Cardiac muscle cell (in vitro differentiated cells and primary cell): ENCODE measurements at regions not wholly inside any gene's neighbourhood (a gene's known extent, or its start where the extent isn't known, plus 50 kb on each side); places are given as distances from the start of the nearest gene placed in this dataset.

Experiments used
- DNase-seq, 2 donors: peaks; one replicate each; pipeline versions ENCODE4 v3.0.0 to v3.0.0-alpha.2; 2010 to 2017; ENCODE audit warnings: low read depth in 1 of 2, low spot score in 1 of 2
- H3K27ac ChIP-seq: fragments of 200-600 bp; sonication (generic); 2 replicates; pipeline ENCODE4 v1.5.1; 2016
- H3K27me3 ChIP-seq: fragments of 200-600 bp; sonication (generic); 2 replicates; pipeline ENCODE4 v1.6.0; 2016; ENCODE audit warnings: control low read depth
- H3K36me3 ChIP-seq: fragments of 200-600 bp; sonication (generic); 2 replicates; pipeline ENCODE4 v1.5.1; 2016; ENCODE audit warnings: control low read depth
- H3K4me1 ChIP-seq: fragments of 200-600 bp; sonication (generic); 2 replicates; pipeline ENCODE4 v1.8.1; 2017; ENCODE audit warnings: low read depth, mild to moderate bottlenecking, mixed run types
- H3K4me3 ChIP-seq: fragments of 200-600 bp; sonication (generic); 2 replicates; pipeline ENCODE4 v1.5.1; 2016; ENCODE audit warnings: mild to moderate bottlenecking
- H3K9me3 ChIP-seq: fragments of 200-600 bp; sonication (generic); 2 replicates; pipeline ENCODE4 v1.5.1; 2017; ENCODE audit warnings: low read depth, mild to moderate bottlenecking, control low read depth
- TF ChIP-seq, protein P1 (sequence below): IDR thresholded peaks from 2 replicates; pipeline ENCODE4 v1.5.1; 2012; ENCODE audit warnings: low read depth, mild to moderate bottlenecking, low read length

GRCh38 chr2:21314322-21314835 lies 190.6 kb downstream of the TDRD15 start:
- Histone ChIP-seq H3K4me1 (no peaks in the 10 kb centered on the region), H3K36me3 (no peaks in the 10 kb centered on the region), H3K27ac (no peak overlapping the region), H3K27me3 (no peaks in the 10 kb centered on the region), H3K9me3 (no peaks in the 10 kb centered on the region), H3K4me3 (no peak overlapping the region)
- TF ChIP-seq, protein P1, sequence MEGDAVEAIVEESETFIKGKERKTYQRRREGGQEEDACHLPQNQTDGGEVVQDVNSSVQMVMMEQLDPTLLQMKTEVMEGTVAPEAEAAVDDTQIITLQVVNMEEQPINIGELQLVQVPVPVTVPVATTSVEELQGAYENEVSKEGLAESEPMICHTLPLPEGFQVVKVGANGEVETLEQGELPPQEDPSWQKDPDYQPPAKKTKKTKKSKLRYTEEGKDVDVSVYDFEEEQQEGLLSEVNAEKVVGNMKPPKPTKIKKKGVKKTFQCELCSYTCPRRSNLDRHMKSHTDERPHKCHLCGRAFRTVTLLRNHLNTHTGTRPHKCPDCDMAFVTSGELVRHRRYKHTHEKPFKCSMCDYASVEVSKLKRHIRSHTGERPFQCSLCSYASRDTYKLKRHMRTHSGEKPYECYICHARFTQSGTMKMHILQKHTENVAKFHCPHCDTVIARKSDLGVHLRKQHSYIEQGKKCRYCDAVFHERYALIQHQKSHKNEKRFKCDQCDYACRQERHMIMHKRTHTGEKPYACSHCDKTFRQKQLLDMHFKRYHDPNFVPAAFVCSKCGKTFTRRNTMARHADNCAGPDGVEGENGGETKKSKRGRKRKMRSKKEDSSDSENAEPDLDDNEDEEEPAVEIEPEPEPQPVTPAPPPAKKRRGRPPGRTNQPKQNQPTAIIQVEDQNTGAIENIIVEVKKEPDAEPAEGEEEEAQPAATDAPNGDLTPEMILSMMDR = no peak
- DNase-seq = no peak

- Histone ChIP-seq H3K4me3 (no peak overlapping the region), H3K27ac (no peak overlapping the region), H3K27me3 (no peaks in the 10 kb centered on the region), H3K36me3 (no peaks in the 10 kb centered on the region), H3K4me1 (no peaks in the 10 kb centered on the region), H3K9me3 (no peaks in the 10 kb centered on the region)
- peak; percentile 27 to 87 for DNase-seq
- TF ChIP-seq, protein P1 = peak; percentile 51
Measured at GRCh38 chr2:21317131-21317530, 193.4 kb downstream of the TDRD15 start.

DNA sequence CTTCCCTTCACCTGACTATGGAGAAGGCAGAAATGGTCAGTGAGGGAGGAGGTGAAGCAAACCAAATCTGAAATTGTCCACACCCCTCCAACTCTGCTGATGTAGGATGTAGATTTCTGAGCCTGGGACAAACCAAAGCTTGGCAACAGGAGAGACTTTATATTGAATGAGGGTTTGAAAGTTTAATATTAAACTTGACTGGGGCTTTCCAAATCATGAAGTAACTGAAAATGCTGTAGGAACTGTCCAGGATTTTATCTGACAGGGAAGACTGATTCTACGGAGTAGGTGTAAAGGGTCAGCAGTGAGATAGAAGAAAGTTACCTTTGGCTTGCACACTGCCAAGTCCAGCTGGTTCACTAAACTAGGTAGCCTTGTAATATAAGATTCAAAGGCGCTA lies 194.5 kb downstream of the TDRD15 start:
- TF ChIP-seq, protein P1 = no peak
- H3K36me3 ChIP-seq = no peaks in the 10 kb centered on the region

GRCh38 chr2:21326152-21326551 lies 202.4 kb downstream of the TDRD15 start:
- TF ChIP-seq, protein P1 = no peak
- Histone ChIP-seq H3K36me3 (no peaks in the 10 kb centered on the region), H3K4me1 (peaks cover 8% of the 10 kb centered on the region), H3K27me3 (no peaks in the 10 kb centered on the region), H3K9me3 (no peaks in the 10 kb centered on the region), H3K27ac (no peak overlapping the region), H3K4me3 (no peak overlapping the region)
- no peak for DNase-seq

More for the DNA sequence above, 194.5 kb downstream of the TDRD15 start:
- Histone ChIP-seq H3K27ac (no peak overlapping the region), H3K27me3 (no peaks in the 10 kb centered on the region), H3K4me1 (no peaks in the 10 kb centered on the region), H3K4me3 (no peak overlapping the region), H3K9me3 (no peaks in the 10 kb centered on the region)
- no peak for DNase-seq

DNA sequence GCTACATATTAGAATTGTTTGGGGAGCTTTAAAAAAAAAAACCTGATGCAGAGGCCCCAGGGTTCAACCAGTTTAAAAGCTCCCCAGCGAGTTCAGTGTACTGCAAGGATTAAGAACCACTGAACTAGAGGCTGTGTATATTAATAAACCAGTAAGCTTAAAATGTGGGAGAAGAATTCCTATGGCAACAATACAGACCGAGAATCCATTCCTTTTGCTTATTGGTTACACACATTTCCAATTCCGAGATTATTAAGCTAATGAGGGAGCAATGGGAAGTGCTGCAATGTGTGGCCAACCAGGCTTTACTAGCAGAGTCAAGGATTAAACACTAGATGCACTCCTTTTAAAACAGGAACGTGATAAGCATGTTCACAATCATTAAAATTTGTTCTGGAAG lies 204.4 kb downstream of the TDRD15 start:
- Histone ChIP-seq H3K4me1 (peaks cover 16% of the 10 kb centered on the region), H3K4me3 (no peak overlapping the region), H3K36me3 (no peaks in the 10 kb centered on the region), H3K9me3 (no peaks in the 10 kb centered on the region), H3K27ac (no peak overlapping the region), H3K27me3 (no peaks in the 10 kb centered on the region)
- no peak for DNase-seq
- TF ChIP-seq, protein P1 = no peak
